Keratinocyte (primary cell): ENCODE measurements at regions not wholly inside any gene's neighbourhood (a gene's known extent, or its start where the extent isn't known, plus 50 kb on each side); places are given as distances from the start of the nearest gene placed in this dataset.

Experiments used
- DNase-seq: peaks from one replicate; pipeline ENCODE4 v3.0.0-alpha.2; 2011; ENCODE audit warnings: low read depth, missing footprints, low spot score
- FAIRE-seq: peaks from 2 replicates; lab custom pipeline; 2011; peaks lifted over from hg19 to GRCh38; lab: Jason Lieb, UNC
- H2AFZ ChIP-seq: 2 replicates; pipeline ENCODE4 v1.6.0; 2012; ENCODE audit warnings: low read length, control low read depth, inconsistent platforms; ENCODE audit not compliant: control insufficient read depth
- H3K27ac ChIP-seq: 2 replicates; pipeline ENCODE4 v1.5.1; 2011; ENCODE audit warnings: low read length; ENCODE audit not compliant: control insufficient read depth, insufficient read depth
- H3K27me3 ChIP-seq: 3 replicates; pipeline ENCODE4 v1.6.0; 2011; ENCODE audit warnings: low read length; ENCODE audit not compliant: control insufficient read depth, insufficient read depth; ENCODE audit errors: extremely low read depth
- H3K36me3 ChIP-seq, 2 experiments: 2 replicates in 1 of 2; 3 replicates in 1 of 2; pipeline ENCODE4 v1.5.1; 2011; ENCODE audit warnings: low read length in 2 of 2, mild to moderate bottlenecking in 1 of 2; ENCODE audit not compliant: control insufficient read depth in 2 of 2, insufficient read depth in 2 of 2; ENCODE audit errors: extremely low read depth in 1 of 2
- H3K4me1 ChIP-seq: 3 replicates; pipeline ENCODE4 v1.5.1; 2011; ENCODE audit warnings: low read length; ENCODE audit not compliant: control insufficient read depth, insufficient read depth; ENCODE audit errors: extremely low read depth
- H3K4me2 ChIP-seq: 3 replicates; pipeline ENCODE4 v1.6.0; 2011; ENCODE audit warnings: low read depth, low read length; ENCODE audit not compliant: control insufficient read depth, insufficient read depth; ENCODE audit errors: extremely low read depth
- H3K4me3 ChIP-seq, 3 experiments: fragments of 200-600 bp in 1 of 3; sonication (generic) in 1 of 3; 2 replicates in 2 of 3; 3 replicates in 1 of 3; pipeline ENCODE4 v1.5.1; 2011 to 2016; ENCODE audit warnings: low read length in 3 of 3, mild to moderate bottlenecking in 3 of 3, control low read depth in 2 of 3, inconsistent platforms in 1 of 3, low read depth in 1 of 3, mixed read lengths in 1 of 3, mixed run types in 1 of 3, moderate library complexity in 1 of 3; ENCODE audit not compliant: control insufficient read depth in 2 of 3, insufficient read depth in 2 of 3; ENCODE audit errors: extremely low read depth in 1 of 3
- H3K79me2 ChIP-seq: 2 replicates; pipeline ENCODE4 v1.6.0; 2012; ENCODE audit warnings: low read length; ENCODE audit not compliant: control insufficient read depth, insufficient read depth
- H3K9ac ChIP-seq: 3 replicates; pipeline ENCODE4 v1.6.0; 2011; ENCODE audit warnings: low read length; ENCODE audit not compliant: control insufficient read depth, insufficient read depth; ENCODE audit errors: extremely low read depth
- H3K9me1 ChIP-seq: 3 replicates; pipeline ENCODE4 v1.6.0; 2011; ENCODE audit warnings: low read length; ENCODE audit not compliant: control insufficient read depth, insufficient read depth; ENCODE audit errors: extremely low read depth
- H3K9me3 ChIP-seq: 2 replicates; pipeline ENCODE4 v1.5.1; 2012; ENCODE audit warnings: low read depth, low read length; ENCODE audit not compliant: control insufficient read depth
- H4K20me1 ChIP-seq: 3 replicates; pipeline ENCODE4 v1.6.0; 2011; ENCODE audit warnings: low read length; ENCODE audit not compliant: control insufficient read depth, insufficient read depth; ENCODE audit errors: extremely low read depth
- CTCF ChIP-seq, 3 experiments: IDR thresholded peaks in 1 of 3; conservative IDR thresholded peaks in 1 of 3; optimal IDR thresholded peaks in 1 of 3; 2 replicates in 2 of 3; 3 replicates in 1 of 3; pipeline versions ENCODE3 to v1.5.1; 2011; ENCODE audit warnings: low read length in 3 of 3, mild to moderate bottlenecking in 3 of 3, moderate library complexity in 2 of 3, control low read depth in 1 of 3, inconsistent platforms in 1 of 3; ENCODE audit not compliant: insufficient read depth in 2 of 3; ENCODE audit errors: extremely low read depth in 1 of 3
- EZH2 ChIP-seq: IDR thresholded peaks from one replicate; pipeline ENCODE4 v1.6.1; 2012; ENCODE audit warnings: inconsistent platforms, mild to moderate bottlenecking, low read length, moderate library complexity
- dilution Hi-C: fragments of 300-500 bp; cut with MboI; formaldehyde crosslinking; loops from one replicate; pipeline ENCODE4 v1.7.0; 2020; ENCODE audit warnings: low sequenced_read_pairs; ENCODE audit not compliant: extremely low pct_ligation_motif_present

GRCh38 chr2:156116113-156116512 lies 216.4 kb downstream of the NR4A2 start:
- no peak for TF ChIP-seq EZH2
- no peak for TF ChIP-seq CTCF (optimal IDR thresholded peaks at IDR 0.05 in 1 of 3, IDR thresholded peaks at IDR 0.05 in 1 of 3, conservative IDR thresholded peaks at IDR 0.05 in 1 of 3; ENCODE audit: extremely low read depth in 1 of 3, insufficient read depth in 2 of 3, low read length in 3 of 3)
- H3K79me2 ChIP-seq = no peaks in the 10 kb centered on the region
- H3K4me2 ChIP-seq = peak overlapping the region; percentile 64
- H3K27ac ChIP-seq = peak overlapping the region; percentile 7
- no peaks in the 10 kb centered on the region for H3K9me3 ChIP-seq
- no peaks in the 10 kb centered on the region for H4K20me1 ChIP-seq
- DNase-seq (no peak), FAIRE-seq (peak; percentile 92)
- H3K9me1 ChIP-seq = no peaks in the 10 kb centered on the region
- peak overlapping the region in 1 of 3 experiments; percentile 3 for H3K4me3 ChIP-seq
- peaks cover 25% of the 10 kb centered on the region for H3K4me1 ChIP-seq
- no peak overlapping the region for H3K9ac ChIP-seq
- dilution Hi-C loops = no loop called here
- H2AFZ ChIP-seq = peak overlapping the region; percentile 40
- H3K36me3 ChIP-seq = no peaks in the 10 kb centered on the region
- H3K27me3 ChIP-seq = no peaks in the 10 kb centered on the region

- H3K4me2 ChIP-seq = peak overlapping the region; percentile 64
- H3K36me3 ChIP-seq = no peaks in the 10 kb centered on the region
- peak overlapping the region; percentile 60 for H2AFZ ChIP-seq
- peak; percentile 82 for FAIRE-seq
- no peak for DNase-seq
- H4K20me1 ChIP-seq = no peaks in the 10 kb centered on the region
- peak overlapping the region; percentile 7 for H3K27ac ChIP-seq
- H3K9ac ChIP-seq = no peak overlapping the region
- H3K79me2 ChIP-seq = no peaks in the 10 kb centered on the region
- H3K27me3 ChIP-seq = no peaks in the 10 kb centered on the region
- peaks cover 25% of the 10 kb centered on the region for H3K4me1 ChIP-seq
- dilution Hi-C loops = no loop called here
- no peaks in the 10 kb centered on the region for H3K9me3 ChIP-seq
- H3K9me1 ChIP-seq = no peaks in the 10 kb centered on the region
- TF ChIP-seq EZH2 = no peak
- TF ChIP-seq CTCF (optimal IDR thresholded peaks at IDR 0.05 in 1 of 3, IDR thresholded peaks at IDR 0.05 in 1 of 3, conservative IDR thresholded peaks at IDR 0.05 in 1 of 3; ENCODE audit: extremely low read depth in 1 of 3, insufficient read depth in 2 of 3, low read length in 3 of 3) = no peak
- peak overlapping the region in 1 of 3 experiments; percentile 48 for H3K4me3 ChIP-seq
These were observed 217.2 kb downstream of the NR4A2 start for GRCh38 chr2:156115338-156115737.
